Stimulated activated naive CD8-positive, alpha-beta T cell treated with anti-CD3 and anti-CD28 coated beads, Interleukin-15, amount 100 ng/mL, for 72 hours (primary cell): ENCODE measurements at regions not wholly inside any gene's neighbourhood (a gene's known extent, or its start where the extent isn't known, plus 50 kb on each side); places are given as distances from the start of the nearest gene placed in this dataset.

Experiments used
- ATAC-seq: fragments of 150-1000 bp; cut with Tn5 transposase; 2 replicates; pipeline ENCODE4 v1.10.0; 2021; ENCODE audit warnings: mild to moderate bottlenecking, moderate library complexity
- DNase-seq, 2 donors: peaks; one replicate each; pipeline ENCODE4 v3.0.0; 2021 to 2022
- H3K27ac Mint-ChIP-seq, 2 donors: one replicate each; pipeline ENCODE4 v1.8.0; 2022; ENCODE audit warnings: mild to moderate bottlenecking in 2 of 2, mixed read lengths in 2 of 2, moderate library complexity in 2 of 2
- H3K27me3 Mint-ChIP-seq: one replicate; pipeline ENCODE4 v1.8.0; 2022; ENCODE audit warnings: mixed read lengths
- H3K4me1 Mint-ChIP-seq: one replicate; pipeline ENCODE4 v1.8.0; 2022; ENCODE audit warnings: mild to moderate bottlenecking, mixed read lengths
- H3K4me3 Mint-ChIP-seq, 2 donors: one replicate each; pipeline ENCODE4 v1.8.0; 2022; ENCODE audit warnings: mild to moderate bottlenecking in 2 of 2, mixed read lengths in 2 of 2, moderate library complexity in 1 of 2
- H3K9me3 Mint-ChIP-seq, 2 donors: one replicate each; pipeline ENCODE4 v1.8.0; 2022; ENCODE audit warnings: mixed read lengths in 2 of 2

GRCh38 chr7:97479740-97480290, 252.1 kb upstream of the TAC1 start:
- no peak overlapping the region for H3K27ac Mint-ChIP-seq
- ATAC-seq (no peak), DNase-seq (no peak)
- H3K4me1 Mint-ChIP-seq = no peaks in the 10 kb centered on the region
- H3K4me3 Mint-ChIP-seq = no peak overlapping the region
- H3K27me3 Mint-ChIP-seq = no peaks in the 10 kb centered on the region
- H3K9me3 Mint-ChIP-seq = no peaks in the 10 kb centered on the region

DNA sequence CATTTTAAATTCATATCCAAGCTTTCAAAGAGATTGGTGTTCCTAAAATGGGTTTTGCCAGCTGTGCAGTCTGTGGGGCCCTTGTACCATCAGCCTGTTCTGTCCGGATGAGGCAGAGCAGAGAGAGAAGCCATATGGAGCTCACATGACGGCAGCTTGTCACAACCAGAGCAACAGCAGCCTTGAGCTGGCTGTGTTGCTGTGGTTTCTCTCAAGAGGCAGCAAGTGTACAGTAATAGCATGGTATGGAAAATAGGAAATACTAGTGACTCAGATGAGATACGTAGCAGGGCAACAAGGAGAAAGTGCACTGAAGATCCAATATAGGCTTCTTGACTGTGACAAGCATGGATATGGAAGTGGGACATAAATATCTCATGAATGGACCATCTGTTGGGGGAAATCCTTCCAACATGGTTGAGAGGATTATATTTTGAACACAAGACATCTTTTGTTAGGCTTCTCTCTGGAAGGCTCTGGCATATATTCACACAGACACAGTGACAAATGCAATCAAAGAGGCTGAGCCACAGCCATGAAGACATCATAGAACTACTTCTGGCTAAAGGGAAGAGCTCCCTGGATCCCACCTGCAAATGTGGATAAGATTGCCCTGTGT, 251.0 kb upstream of the TAC1 start:
- ATAC-seq (no peak), DNase-seq (no peak)
- Mint-ChIP-seq H3K27me3 (no peaks in the 10 kb centered on the region), H3K9me3 (no peaks in the 10 kb centered on the region), H3K27ac (no peak overlapping the region), H3K4me3 (no peak overlapping the region), H3K4me1 (no peaks in the 10 kb centered on the region)

- Mint-ChIP-seq H3K4me1 (no peaks in the 10 kb centered on the region), H3K27ac (no peak overlapping the region), H3K27me3 (no peaks in the 10 kb centered on the region), H3K9me3 (no peaks in the 10 kb centered on the region), H3K4me3 (no peak overlapping the region)
- ATAC-seq = no peak
- no peak for DNase-seq
Observed at GRCh38 chr7:97495487-97495886, 236.4 kb upstream of the TAC1 start.

DNA sequence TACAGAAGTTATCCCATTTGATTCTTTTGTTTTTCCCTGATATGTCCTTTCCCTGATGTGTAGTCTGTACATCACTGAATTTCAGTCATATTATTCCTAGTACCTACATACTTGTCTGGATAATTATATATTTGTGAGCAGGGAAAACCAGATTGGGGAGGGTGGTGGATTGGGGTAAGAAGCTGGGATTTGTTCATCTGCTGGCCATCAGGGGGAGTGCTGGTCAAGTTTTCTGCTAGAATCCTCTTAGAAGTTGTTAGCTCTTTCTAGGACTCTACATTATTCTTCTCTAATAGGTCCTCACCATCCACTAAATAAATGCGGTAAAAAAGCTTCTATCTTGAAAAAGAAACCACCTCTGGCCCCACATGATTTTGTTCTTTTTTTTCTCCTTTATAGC, 232.7 kb upstream of the TAC1 start:
- DNase-seq (no peak), ATAC-seq (no peak)
- H3K4me1 Mint-ChIP-seq = no peaks in the 10 kb centered on the region
- peaks cover 8% of the 10 kb centered on the region for H3K27me3 Mint-ChIP-seq
- H3K9me3 Mint-ChIP-seq = no peaks in the 10 kb centered on the region
- no peak overlapping the region for H3K4me3 Mint-ChIP-seq
- H3K27ac Mint-ChIP-seq = no peak overlapping the region

GRCh38 chr7:97503367-97504094, 228.4 kb upstream of the TAC1 start:
- H3K27me3 Mint-ChIP-seq = peaks cover 16% of the 10 kb centered on the region
- no peak for ATAC-seq
- H3K4me1 Mint-ChIP-seq = no peaks in the 10 kb centered on the region
- DNase-seq = no peak
- no peaks in the 10 kb centered on the region for H3K9me3 Mint-ChIP-seq
- H3K4me3 Mint-ChIP-seq = no peak overlapping the region
- H3K27ac Mint-ChIP-seq = no peak overlapping the region

DNA sequence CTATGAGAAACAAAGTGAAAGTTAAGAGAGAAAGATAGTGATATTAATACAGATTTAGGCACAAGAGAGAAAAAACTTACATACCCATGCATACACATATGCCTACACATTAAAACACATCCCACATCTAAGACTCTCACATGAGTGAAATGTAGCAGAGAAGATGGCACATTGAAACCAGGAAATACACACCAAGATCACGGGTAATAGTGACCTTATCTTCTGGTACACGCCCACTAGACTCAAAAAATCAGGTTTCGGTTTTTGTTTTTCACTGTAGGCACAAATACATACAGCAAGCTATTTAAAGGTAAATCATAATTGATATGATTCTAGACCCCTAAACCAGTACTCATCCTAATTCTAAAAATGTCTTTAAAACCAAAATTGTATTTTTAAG, 225.2 kb upstream of the TAC1 start:
- H3K27me3 Mint-ChIP-seq = peaks cover 23% of the 10 kb centered on the region
- H3K27ac Mint-ChIP-seq = no peak overlapping the region
- H3K9me3 Mint-ChIP-seq = no peaks in the 10 kb centered on the region
- H3K4me1 Mint-ChIP-seq = no peaks in the 10 kb centered on the region
- no peak overlapping the region for H3K4me3 Mint-ChIP-seq
- ATAC-seq (no peak), DNase-seq (no peak)

DNA sequence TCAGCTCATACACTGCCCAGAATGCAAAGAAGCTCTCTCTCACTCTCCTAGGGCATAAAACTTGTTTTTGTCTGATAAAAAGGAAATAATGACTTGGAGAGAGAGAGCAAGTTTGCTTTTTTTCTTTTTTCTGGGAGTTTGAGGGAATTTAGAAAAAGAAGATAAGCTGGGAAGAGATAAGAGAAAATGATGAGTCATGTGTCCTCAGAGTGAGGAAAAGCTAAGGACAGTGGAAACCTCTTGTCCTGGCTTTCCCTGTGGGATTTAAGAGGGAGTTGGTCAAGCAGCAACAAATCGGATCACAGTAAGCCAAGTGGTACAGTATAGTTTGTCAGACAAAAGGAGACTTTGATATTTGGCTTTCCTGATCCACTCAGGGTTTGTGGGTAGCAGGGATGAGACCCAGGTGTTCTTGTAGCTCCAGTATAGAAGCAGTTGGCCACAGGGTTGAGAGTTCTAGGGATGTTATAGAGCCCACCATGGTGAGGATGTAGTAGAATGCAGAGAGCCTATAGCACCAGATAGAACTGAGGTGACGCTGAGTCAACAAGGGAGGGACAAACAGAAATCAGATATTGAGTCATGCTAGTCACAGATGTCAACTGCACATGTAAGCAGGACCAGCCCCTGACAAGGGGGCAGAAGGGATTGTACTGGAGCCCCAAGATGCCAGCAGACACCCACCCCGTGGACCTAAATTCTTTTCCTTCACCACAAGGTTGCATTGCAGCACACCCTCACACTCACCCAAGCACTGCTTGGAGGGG, 219.3 kb upstream of the TAC1 start:
- no peaks in the 10 kb centered on the region for H3K4me1 Mint-ChIP-seq
- no peak for DNase-seq
- no peak for ATAC-seq
- peaks cover 14% of the 10 kb centered on the region for H3K27me3 Mint-ChIP-seq
- no peak overlapping the region for H3K4me3 Mint-ChIP-seq
- H3K9me3 Mint-ChIP-seq = no peaks in the 10 kb centered on the region
- no peak overlapping the region for H3K27ac Mint-ChIP-seq

GRCh38 chr7:97513326-97513725, 218.6 kb upstream of the TAC1 start:
- H3K4me1 Mint-ChIP-seq = no peaks in the 10 kb centered on the region
- no peak for ATAC-seq
- no peak overlapping the region for H3K27ac Mint-ChIP-seq
- no peaks in the 10 kb centered on the region for H3K9me3 Mint-ChIP-seq
- H3K27me3 Mint-ChIP-seq = peaks cover 17% of the 10 kb centered on the region
- no peak for DNase-seq
- H3K4me3 Mint-ChIP-seq = no peak overlapping the region

GRCh38 chr7:97541188-97541587, 190.7 kb upstream of the TAC1 start:
- Mint-ChIP-seq H3K4me1 (no peaks in the 10 kb centered on the region), H3K27ac (no peak overlapping the region), H3K9me3 (peaks cover 0 to 3% of the 10 kb centered on the region in 2 donors), H3K4me3 (no peak overlapping the region), H3K27me3 (no peaks in the 10 kb centered on the region)
- DNase-seq (no peak), ATAC-seq (no peak)

DNA sequence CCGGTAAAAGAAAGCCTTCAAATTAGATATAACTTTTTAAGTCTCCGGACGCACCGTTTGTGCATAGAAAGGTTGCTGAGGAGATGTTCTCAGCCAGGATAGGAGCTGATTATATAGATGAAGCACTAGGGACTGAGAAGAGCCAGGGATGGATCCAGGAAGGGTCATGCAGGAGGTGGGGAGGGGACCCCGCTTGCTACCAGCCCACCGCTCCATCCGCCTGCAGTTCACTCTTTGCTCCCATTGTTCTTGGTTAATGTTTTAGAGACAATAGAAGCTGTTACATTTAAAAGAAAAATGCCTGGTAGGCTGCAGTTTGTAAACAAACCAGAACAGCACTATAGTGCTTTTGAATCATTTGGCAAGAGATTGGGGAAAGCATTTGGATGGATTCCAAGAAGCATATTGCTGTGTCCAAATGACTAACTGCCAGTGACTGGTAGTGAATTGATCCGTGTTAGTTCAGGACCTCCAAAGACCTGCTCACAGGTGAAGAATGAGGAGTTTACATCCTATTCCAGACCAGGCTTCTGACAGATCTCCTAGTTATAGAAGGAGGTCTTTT, 175.9 kb upstream of the TAC1 start:
- no peak for DNase-seq
- H3K27me3 Mint-ChIP-seq = no peaks in the 10 kb centered on the region
- peaks cover 30 to 31% of the 10 kb centered on the region in 2 donors for H3K9me3 Mint-ChIP-seq
- no peak overlapping the region for H3K4me3 Mint-ChIP-seq
- H3K27ac Mint-ChIP-seq = no peak overlapping the region
- H3K4me1 Mint-ChIP-seq = no peaks in the 10 kb centered on the region
- ATAC-seq = no peak

GRCh38 chr7:97565665-97566064, 166.2 kb upstream of the TAC1 start:
- Mint-ChIP-seq H3K4me3 (no peak overlapping the region), H3K4me1 (no peaks in the 10 kb centered on the region), H3K27me3 (no peaks in the 10 kb centered on the region), H3K9me3 (peaks cover 9 to 18% of the 10 kb centered on the region in 2 donors), H3K27ac (no peak overlapping the region)
- no peak for ATAC-seq
- no peak for DNase-seq

GRCh38 chr7:97573065-97573464, 158.8 kb upstream of the TAC1 start:
- Mint-ChIP-seq H3K27me3 (no peaks in the 10 kb centered on the region), H3K27ac (no peak overlapping the region), H3K4me3 (no peak overlapping the region), H3K9me3 (no peaks in the 10 kb centered on the region), H3K4me1 (no peaks in the 10 kb centered on the region)
- DNase-seq (no peak), ATAC-seq (no peak)

- Mint-ChIP-seq H3K4me3 (no peak overlapping the region), H3K27ac (peak overlapping the region in 1 of 2 donors; percentile 23), H3K9me3 (no peaks in the 10 kb centered on the region), H3K4me1 (no peaks in the 10 kb centered on the region), H3K27me3 (no peaks in the 10 kb centered on the region)
- DNase-seq = no peak
- no peak for ATAC-seq
Observed at GRCh38 chr7:97576043-97576442, 155.8 kb upstream of the TAC1 start.

DNA sequence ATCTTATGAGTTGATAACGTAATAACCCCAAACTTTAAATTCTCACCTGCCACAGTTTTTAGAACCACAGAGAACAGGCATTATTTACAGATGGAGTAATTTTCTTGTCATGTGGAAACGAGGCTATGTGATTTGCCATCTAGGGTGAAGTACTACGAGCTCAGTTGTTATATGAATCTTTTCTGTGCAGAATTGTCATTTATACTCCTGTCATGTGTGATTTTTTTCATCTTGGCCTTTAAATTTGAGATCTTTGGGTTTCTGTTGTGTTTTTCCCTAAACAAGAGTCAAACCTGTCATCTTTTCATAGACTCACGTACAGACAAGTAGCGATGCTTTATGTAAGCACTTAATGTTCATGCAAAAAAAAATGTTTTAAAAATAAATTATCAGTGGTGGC, 153.7 kb upstream of the TAC1 start:
- no peak overlapping the region for H3K27ac Mint-ChIP-seq
- H3K9me3 Mint-ChIP-seq = peaks cover 0 to 4% of the 10 kb centered on the region in 2 donors
- no peaks in the 10 kb centered on the region for H3K4me1 Mint-ChIP-seq
- DNase-seq (no peak), ATAC-seq (no peak)
- H3K27me3 Mint-ChIP-seq = no peaks in the 10 kb centered on the region
- no peak overlapping the region for H3K4me3 Mint-ChIP-seq

DNA sequence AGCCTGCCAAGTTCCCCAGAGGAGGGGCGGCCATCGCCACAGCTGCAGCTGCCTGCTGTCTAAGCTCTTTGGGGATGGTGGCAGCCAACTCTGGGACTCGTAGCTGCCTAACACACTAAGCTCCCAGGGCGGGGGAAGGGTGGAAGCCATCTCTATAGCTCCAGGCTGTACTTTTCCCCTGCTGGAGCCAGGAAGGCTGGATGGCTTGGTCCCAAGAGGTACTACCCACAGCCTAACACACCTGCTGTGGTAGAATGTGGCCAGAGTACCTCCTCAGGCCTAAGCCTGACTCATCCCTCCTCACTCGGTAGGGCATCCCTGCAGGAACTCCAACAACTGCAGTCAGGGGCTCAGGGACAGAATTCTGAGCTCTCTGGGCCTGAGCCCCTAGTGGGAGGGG, 151.7 kb upstream of the TAC1 start:
- Mint-ChIP-seq H3K4me3 (no peak overlapping the region), H3K4me1 (no peaks in the 10 kb centered on the region), H3K9me3 (peaks cover 0 to 4% of the 10 kb centered on the region in 2 donors), H3K27ac (no peak overlapping the region), H3K27me3 (no peaks in the 10 kb centered on the region)
- DNase-seq = no peak
- ATAC-seq = no peak

DNA sequence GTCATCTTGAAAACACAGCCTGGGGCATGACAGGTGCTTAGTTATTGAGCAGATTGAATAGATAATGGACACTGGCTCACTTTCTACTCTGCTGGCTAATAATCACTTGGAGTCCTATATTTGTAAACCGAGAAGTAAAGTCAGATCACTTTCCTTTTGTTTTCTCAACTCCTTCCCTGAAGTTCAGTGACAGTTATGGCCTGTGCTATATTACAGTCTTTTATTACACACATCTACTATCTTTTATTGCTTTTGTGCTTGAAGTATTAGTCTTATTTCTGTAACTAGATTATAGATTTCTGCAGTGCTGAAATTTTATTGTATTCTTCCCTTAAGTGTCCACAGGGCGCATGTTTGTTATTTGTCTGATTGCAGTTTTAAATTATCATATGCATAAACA, 136.4 kb upstream of the TAC1 start:
- Mint-ChIP-seq H3K4me1 (no peaks in the 10 kb centered on the region), H3K9me3 (no peaks in the 10 kb centered on the region), H3K27ac (no peak overlapping the region), H3K27me3 (no peaks in the 10 kb centered on the region), H3K4me3 (no peak overlapping the region)
- ATAC-seq (no peak), DNase-seq (no peak)
